Peyer's patch (tissue), 4 donors: ENCODE measurements at regions not wholly inside any gene's neighbourhood (a gene's known extent, or its start where the extent isn't known, plus 50 kb on each side); places are given as distances from the start of the nearest gene placed in this dataset.

Experiments used
- POLR2A ChIP-seq, 2 donors: fragments of 450-650 bp; IDR thresholded peaks; one replicate each; pipeline ENCODE4 v1.5.1; 2017; ENCODE audit warnings: antibody characterized with exemption in 2 of 2, mild to moderate bottlenecking in 2 of 2, moderate library complexity in 2 of 2
- TF ChIP-seq, protein P1 (sequence below), 6 experiments: fragments of 450-650 bp in 4 of 6; fragments of 200-600 bp in 2 of 6; sonication (generic) in 1 of 6; IDR thresholded peaks; one replicate each; pipeline ENCODE4 v1.5.1; 2017 to 2019; ENCODE audit warnings: antibody characterized with exemption in 6 of 6, mild to moderate bottlenecking in 3 of 6, moderate library complexity in 1 of 6

DNA sequence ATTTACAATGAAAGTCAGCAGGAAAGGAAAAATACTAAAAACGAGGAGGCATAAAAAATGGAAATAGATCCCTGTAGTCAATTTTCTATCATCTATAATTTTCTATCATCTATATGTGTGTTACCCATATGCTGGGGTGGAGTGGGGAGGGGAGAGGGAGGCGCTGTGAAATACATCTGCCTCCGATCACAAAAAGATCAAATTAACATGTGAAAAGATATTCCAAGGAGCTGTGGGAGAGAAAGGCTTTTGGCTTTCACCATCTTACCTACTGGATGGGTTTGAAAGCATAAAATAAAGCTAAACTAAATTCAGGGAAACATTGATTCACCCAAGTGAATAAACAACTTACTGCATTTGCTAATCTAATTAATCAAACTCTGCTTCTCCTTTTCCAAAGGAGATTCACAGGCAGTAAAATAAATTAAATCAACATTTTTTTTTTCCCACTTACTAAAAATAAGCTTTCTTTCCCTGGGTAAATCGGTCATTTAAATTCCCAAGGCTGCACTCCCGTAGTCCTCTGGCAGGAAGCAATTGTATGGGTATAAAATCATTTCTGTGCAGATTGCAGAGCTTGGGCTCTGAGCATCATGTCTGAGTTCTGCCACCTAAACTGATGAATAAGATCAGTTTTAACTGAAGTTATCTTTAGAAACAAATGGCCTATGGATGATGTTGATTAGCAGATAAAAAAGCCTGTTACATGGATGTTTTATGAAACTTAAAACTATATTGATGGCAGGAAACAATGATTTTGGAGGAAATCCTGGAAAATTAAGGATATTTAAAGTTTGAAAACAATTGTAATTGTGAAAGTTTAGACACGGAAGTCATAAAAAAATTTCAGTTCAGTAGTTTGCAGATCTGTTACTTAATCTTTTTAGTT is 147.9 kb downstream of the SOX4 start:
- TF ChIP-seq, protein P1, sequence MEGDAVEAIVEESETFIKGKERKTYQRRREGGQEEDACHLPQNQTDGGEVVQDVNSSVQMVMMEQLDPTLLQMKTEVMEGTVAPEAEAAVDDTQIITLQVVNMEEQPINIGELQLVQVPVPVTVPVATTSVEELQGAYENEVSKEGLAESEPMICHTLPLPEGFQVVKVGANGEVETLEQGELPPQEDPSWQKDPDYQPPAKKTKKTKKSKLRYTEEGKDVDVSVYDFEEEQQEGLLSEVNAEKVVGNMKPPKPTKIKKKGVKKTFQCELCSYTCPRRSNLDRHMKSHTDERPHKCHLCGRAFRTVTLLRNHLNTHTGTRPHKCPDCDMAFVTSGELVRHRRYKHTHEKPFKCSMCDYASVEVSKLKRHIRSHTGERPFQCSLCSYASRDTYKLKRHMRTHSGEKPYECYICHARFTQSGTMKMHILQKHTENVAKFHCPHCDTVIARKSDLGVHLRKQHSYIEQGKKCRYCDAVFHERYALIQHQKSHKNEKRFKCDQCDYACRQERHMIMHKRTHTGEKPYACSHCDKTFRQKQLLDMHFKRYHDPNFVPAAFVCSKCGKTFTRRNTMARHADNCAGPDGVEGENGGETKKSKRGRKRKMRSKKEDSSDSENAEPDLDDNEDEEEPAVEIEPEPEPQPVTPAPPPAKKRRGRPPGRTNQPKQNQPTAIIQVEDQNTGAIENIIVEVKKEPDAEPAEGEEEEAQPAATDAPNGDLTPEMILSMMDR (IDR thresholded peaks at IDR 0.05), result no peak
- no peak for TF ChIP-seq POLR2A (IDR thresholded peaks at IDR 0.05)
